GM18868 (cell line): ENCODE measurements at regions not wholly inside any gene's neighbourhood (a gene's known extent, or its start where the extent isn't known, plus 50 kb on each side); places are given as distances from the start of the nearest gene placed in this dataset.
"Not testable (repeated sequence)": the region's sequence is repeated elsewhere in the genome, so short reads cannot be mapped to it uniquely, and the experiment has no call there.

Experiments
- ATAC-seq: cut with Tn5 transposase; IDR thresholded peaks from one replicate; pipeline ENCODE4 v1.9.1; 2021; ENCODE audit warnings: mild to moderate bottlenecking, moderate library complexity; ENCODE audit not compliant: unreplicated experiment

GRCh38 chr5:111836426-111836825 is 79.4 kb upstream of the NREP start:
- no peak for ATAC-seq

- no peak for ATAC-seq
These were observed 78.1 kb upstream of the NREP start for GRCh38 chr5:111834926-111835599.

- no peak for ATAC-seq
These were observed 73.3 kb upstream of the NREP start for GRCh38 chr5:111830333-111830732.

- no peak for ATAC-seq
These were observed 72.7 kb upstream of the NREP start for GRCh38 chr5:111829701-111830100.

- ATAC-seq = no peak
These were observed 69.1 kb upstream of the NREP start for GRCh38 chr5:111826064-111826463.

- ATAC-seq = no peak
These were observed 63.1 kb upstream of the NREP start for GRCh38 chr5:111820072-111820471.

GRCh38 chr5:111819028-111819427 is 62.0 kb upstream of the NREP start:
- not testable (repeated sequence) for ATAC-seq

GRCh38 chr5:111813537-111813936 is 56.5 kb upstream of the NREP start:
- no peak for ATAC-seq

GRCh38 chr5:111810112-111810511 is 53.1 kb upstream of the NREP start:
- no peak for ATAC-seq
